PC-3 (cell line): ENCODE measurements at regions not wholly inside any gene's neighbourhood (a gene's known extent, or its start where the extent isn't known, plus 50 kb on each side); places are given as distances from the start of the nearest gene placed in this dataset.

Experiments
- CTCF ChIP-seq: fragments of 300-600 bp; sonication (generic); conservative IDR thresholded peaks from 2 replicates; pipeline ENCODE4 v1.5.1; 2017; ENCODE audit warnings: antibody characterized with exemption, low read depth, mild to moderate bottlenecking, low read length
- EZH2phosphoT487 ChIP-seq: fragments of 300-600 bp; sonication (generic); IDR thresholded peaks from 2 replicates; pipeline ENCODE4 v1.6.1; 2018; ENCODE audit warnings: mild to moderate bottlenecking, antibody characterized with exemption, low read length, borderline replicate concordance

DNA sequence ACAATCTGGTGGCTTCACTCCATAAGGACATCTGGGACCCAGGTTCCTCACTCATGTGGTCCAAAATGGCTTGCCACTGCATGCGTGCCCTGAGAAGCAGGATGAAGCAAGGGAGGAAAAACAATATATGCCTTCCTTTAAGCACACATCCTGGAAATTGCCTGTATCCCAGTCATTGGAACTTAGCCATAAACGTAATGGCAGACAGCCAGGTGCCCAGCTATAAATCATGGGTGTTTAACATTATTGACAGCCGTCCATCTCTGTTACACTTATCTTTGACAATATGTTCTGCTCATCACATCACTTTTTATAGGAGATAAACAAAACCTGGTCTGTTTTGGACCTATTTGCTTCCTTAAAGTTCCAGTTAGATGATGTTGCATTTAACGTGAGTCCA is 181.0 kb downstream of the AASDH start:
- no peak for TF ChIP-seq CTCF
- no peak for TF ChIP-seq EZH2phosphoT487
